Stromal cell of bone marrow (primary cell): ENCODE measurements at regions not wholly inside any gene's neighbourhood (a gene's known extent, or its start where the extent isn't known, plus 50 kb on each side); places are given as distances from the start of the nearest gene placed in this dataset.

Source experiments
- DNase-seq: peaks from one replicate; pipeline ENCODE4 v3.0.0-alpha.2; 2012; ENCODE audit warnings: low read depth

DNA sequence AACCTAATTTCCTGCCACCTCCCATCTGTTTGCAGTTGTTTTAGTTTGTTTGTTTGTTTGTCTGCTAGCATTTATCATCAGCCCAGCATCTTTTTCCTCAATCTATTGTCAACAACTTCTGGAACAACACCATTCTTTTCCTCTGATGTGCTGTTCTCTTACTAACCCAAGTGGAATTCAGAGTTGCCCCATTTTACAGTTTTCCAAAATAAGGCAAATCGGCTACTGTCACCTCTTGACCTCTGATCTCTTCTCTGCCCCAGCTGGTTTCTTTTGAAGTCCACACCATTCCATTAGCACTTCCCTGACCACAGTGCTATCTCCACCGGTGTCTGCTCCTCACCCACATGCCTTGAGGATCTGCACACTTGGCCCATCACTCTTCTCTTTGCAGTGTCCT lies 102.4 kb downstream of the EFNB2 start:
- DNase-seq, result no peak

DNA sequence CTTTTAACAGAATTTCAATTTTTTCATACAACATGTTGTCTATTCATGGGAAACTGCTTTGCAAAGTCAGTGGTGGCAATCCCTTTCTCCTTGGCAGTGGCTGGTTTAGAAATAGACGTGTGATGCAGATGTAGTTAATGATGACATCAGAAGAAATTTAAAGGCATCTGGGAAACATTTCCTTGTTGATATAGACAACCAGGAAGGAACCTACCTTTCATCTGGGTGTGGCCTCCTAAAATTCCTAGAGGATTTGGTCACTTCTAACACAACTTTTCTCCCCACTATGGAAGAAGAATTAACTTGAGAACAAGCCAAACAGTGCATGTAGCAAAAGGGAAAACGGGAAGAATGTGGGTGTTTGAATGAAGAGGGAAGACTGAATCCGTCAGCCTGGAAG lies 102.8 kb downstream of the EFNB2 start:
- DNase-seq, result no peak

- DNase-seq, result no peak
These were observed 108.6 kb downstream of the EFNB2 start for GRCh38 chr13:106426909-106427308.

GRCh38 chr13:106425661-106426060 lies 109.8 kb downstream of the EFNB2 start:
- no peak for DNase-seq

- DNase-seq, result no peak
These were observed 110.7 kb downstream of the EFNB2 start for GRCh38 chr13:106424805-106425204.

DNA sequence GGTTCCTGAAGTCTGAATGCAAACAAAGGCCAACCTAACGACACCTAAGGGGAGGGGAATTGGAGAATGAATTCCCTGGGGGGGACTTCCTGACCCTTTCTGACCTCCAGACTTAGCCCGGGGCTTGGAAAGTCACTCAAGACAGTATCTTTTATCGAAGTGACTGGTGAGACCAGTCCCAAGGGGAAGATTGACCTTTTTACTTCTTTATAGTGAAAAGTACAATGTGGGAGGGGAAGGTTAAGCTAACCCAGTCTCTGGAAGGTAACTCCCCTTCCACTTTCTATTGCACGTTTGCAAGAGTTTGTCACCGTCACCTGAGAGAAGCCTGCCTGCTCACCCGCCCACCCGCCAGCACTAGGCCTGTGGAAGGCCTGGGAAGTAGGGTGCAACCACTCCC lies 111.9 kb downstream of the EFNB2 start:
- no peak for DNase-seq

GRCh38 chr13:106418556-106418955 lies 116.9 kb downstream of the EFNB2 start:
- peak; percentile 80 for DNase-seq

DNA sequence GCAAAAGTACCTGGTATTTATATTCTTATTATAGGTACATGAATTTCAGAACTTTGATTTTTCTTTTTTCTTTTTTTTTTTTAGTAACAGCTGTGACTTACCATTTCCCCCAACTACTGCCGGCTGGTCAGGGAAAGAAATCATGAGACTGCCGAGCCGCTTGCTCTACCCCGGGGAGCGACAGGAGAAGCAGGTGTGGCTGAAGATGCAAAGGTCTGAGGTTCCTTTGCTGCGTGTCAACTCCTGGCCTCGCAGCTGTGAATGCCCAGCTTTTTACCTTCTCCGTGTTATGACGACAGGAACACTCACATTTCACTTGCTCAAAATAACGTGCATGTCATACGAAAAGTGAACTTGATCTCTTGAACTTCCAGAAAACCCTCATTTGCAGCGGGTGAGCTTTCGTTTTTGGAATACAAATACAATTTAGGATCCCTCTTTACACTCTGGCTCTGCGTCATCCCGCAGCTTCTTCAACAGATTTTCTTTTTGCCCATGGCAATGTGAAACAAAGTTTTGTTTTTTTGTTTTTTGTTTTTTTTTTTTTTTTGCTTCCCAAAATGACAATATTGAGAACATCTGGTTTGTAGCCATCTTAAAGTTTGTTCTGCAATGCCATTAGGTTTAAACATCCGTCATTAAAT lies 117.9 kb downstream of the EFNB2 start:
- no peak for DNase-seq

GRCh38 chr13:106416645-106417044 lies 118.8 kb downstream of the EFNB2 start:
- no peak for DNase-seq

- no peak for DNase-seq
These were observed 119.5 kb downstream of the EFNB2 start for GRCh38 chr13:106415971-106416370.

GRCh38 chr13:106415442-106415841 lies 120.0 kb downstream of the EFNB2 start:
- DNase-seq, result no peak

DNA sequence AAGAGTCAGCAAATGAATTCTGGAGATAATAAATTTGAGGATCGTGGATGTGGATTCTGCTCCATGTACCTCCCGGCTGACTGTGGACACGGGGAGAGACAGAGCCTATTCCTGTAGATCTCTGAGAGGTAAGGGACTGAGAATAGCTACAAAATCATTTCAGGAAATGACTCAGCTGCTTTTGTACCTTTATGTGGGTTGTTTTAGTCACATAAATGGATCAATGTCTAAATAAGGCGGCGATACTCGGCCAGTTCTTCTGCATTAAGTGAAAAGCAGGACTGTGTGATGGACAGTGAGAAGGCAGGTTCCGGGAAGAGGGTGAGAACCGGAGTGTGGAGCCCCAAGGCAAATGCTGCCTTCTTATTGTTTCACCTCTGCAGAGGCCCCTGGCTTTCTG lies 128.1 kb downstream of the EFNB2 start:
- no peak for DNase-seq

GRCh38 chr13:106405731-106406130 lies 129.7 kb downstream of the EFNB2 start:
- no peak for DNase-seq

DNA sequence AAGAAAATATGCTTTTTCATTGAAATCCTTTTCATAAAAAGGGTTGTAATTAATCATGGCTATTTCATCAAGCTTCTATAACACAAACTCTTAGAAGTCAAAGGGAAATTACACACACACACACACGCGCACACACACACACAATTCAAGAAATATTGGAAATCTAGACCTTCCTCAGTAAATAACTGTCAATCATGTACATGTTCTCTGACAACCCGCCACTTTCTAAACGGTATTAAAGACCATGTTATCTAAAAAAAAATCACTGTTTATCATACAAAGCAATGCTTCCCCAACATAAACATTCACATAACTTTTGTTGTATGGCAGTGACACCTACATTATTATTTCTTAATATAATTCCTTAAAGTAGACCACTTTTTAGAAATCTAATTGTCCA lies 132.2 kb downstream of the EFNB2 start:
- no peak for DNase-seq

DNA sequence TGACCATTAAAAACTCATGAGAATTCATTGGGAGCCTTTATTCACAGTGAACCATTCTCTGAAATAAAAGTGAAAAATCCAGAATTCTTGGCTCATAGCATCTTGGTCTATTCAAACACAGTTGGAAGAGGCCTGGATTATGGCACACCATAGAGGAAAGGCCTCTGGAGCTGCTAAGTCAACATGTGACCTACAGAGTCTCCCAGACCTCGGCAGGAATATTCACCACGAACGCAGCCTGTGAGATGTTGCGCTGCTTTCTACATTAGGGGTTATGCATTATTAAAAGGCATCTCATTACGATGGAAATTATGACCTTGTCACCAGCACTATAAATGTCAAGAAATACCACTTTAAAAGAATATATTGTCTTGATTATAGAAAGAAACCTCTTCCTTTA lies 132.6 kb downstream of the EFNB2 start:
- no peak for DNase-seq

GRCh38 chr13:106401081-106401480 lies 134.4 kb downstream of the EFNB2 start:
- DNase-seq, result no peak

GRCh38 chr13:106400289-106400688 lies 135.2 kb downstream of the EFNB2 start:
- DNase-seq, result no peak

DNA sequence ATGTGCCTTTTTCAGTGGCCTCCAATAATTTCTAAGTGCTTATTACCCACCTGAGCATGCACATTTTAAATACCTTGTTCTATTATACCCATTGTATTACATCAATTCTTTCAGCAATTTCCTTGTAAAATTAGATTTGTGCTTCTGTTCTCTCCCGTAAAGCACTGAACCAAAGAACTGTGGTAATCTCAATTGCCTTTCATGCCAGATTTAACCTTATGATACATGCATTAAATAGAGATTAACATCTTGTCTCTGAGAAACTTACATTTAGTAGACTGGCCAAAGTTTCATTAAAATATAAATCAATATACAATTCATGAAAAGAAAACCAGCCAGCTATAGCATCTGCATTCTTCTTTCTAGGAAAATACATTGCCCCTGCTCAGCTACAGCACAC lies 137.2 kb downstream of the EFNB2 start:
- DNase-seq, result no peak

GRCh38 chr13:106393776-106394175 lies 141.7 kb downstream of the EFNB2 start:
- no peak for DNase-seq

- no peak for DNase-seq
These were observed 143.8 kb downstream of the EFNB2 start for GRCh38 chr13:106391681-106392080.

DNA sequence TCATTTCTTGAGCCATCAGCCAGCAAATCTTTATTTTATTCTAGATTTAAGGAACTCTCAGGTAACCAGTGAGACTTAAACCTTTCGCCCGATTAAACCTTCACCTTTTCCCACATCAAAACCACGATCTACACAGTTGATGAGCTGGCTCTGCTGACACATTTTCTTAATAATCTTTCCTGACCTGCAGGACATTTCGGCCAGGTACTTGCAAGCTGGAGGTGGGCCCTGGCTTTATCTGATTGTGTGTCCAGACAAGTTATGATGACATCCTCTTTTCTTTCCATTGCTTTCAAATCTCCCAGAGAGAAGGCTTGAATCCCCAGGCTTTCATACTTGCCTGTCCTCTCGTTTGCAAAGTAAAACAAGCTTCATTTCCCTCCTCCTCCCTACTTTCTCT lies 144.2 kb downstream of the EFNB2 start:
- DNase-seq, result no peak

DNA sequence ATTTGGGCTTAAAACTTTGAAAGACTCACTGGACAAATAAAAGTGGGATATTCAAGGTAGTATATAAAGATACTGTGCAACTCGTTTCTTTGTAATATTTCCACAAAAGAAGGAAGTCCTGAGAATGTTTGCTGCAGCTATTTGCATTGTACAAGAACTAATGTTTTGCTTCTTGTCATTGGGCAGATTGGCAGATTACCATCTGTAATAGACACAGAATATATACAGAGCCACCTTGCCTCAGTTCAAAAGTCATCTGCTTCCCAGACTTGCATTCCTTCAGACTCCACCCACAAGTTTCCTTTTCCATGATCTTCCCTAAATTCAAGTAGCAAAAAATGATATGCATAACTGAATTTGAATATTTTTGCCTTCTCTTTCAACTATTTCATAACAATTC lies 145.1 kb downstream of the EFNB2 start:
- no peak for DNase-seq

DNA sequence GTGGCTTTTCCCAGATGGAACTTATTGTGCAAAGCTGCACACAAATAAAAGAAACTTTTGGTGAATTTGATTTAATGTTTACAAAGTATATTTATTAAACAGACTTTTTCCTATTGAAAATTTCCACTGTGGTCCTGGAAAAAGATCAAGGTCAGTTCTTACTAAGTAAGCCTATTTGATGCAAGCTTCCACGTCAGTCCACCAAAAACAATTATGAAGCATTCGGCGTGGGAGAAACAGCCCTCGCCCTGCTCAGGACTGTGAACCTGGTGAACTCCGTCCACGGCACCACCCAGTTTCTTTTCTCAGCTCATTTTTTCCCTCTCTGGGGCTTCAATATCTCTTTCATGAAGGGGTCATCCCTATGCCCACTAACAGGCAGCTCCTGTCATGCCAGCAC lies 149.8 kb downstream of the EFNB2 start:
- no peak for DNase-seq

DNA sequence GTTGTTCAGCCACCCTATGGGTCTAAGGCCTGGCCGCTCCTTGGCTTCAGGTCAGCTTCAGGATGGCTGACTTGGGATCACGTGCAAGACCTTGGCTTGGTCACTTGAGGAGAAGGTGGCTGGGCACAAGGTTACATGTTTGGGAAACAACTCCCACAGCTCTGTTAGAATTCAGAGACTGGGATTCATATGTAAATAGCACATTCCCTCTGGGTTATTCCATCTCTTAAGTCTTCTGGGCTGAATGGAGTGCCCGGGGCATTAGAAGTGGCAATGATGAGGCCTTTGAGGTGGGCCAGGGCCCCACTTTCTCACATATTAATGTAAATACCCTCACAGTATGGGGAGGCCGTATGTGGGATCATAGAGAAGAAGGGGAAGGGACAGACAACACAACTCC lies 150.9 kb downstream of the EFNB2 start:
- no peak for DNase-seq

DNA sequence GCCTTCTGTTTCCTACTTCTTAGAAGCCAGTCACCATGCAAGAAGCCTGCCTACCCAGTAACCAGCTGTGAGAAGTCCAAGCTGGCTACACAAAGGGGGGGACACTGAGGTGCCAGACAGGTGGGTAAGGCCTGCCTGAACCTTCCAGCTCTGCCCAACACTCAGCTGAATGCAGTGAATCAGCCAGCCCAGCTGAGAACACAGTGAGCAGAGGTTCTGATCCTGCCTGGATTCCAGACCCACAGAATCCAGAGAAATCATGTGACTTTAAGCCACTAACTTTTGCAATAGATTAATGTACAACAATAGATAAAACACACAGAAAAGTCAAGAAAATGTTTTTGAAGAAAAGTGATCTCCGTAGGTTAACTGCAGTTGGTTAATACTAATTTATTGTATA lies 151.7 kb downstream of the EFNB2 start:
- DNase-seq, result no peak
